Germinal center (tissue), 1 donor: ENCODE measurements at regions not wholly inside any gene's neighbourhood (a gene's known extent, or its start where the extent isn't known, plus 50 kb on each side); places are given as distances from the start of the nearest gene placed in this dataset.

Source experiments
- DNase-seq: peaks from one replicate; pipeline ENCODE4 v3.0.0; 2012; ENCODE audit warnings: mixed read lengths, low spot score

- DNase-seq: no peak
These were observed 464.9 kb downstream of the TAFA4 start for GRCh38 chr3:68467465-68467864.

GRCh38 chr3:68458581-68458980 is 473.8 kb downstream of the TAFA4 start:
- DNase-seq: no peak

- no peak for DNase-seq
These were observed 483.6 kb downstream of the TAFA4 start for GRCh38 chr3:68448510-68449383.

GRCh38 chr3:68447885-68448284 is 484.5 kb downstream of the TAFA4 start:
- no peak for DNase-seq

- no peak for DNase-seq
These were observed 491.3 kb downstream of the TAFA4 start for GRCh38 chr3:68441054-68441453.

- DNase-seq: no peak
These were observed 495.5 kb downstream of the TAFA4 start for GRCh38 chr3:68436619-68437401.

DNA sequence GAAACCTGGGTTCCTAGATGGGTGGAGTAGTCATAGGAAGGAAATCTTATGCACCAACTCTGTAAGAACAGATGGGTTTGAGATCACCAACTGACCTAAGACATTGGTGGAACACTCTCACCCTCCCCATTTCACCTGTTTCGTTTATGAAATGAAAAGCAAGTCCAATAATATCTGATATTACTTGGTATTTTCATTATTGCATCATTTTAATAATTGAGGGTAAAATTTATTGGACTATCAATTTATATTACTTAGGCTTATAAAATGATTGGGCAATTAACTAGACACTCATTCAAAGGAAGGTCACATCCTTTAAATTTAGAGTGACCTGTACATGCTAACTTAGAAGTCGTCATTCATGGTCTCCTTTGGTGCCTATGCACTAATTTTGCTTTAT is 503.9 kb downstream of the TAFA4 start:
- DNase-seq: no peak

DNA sequence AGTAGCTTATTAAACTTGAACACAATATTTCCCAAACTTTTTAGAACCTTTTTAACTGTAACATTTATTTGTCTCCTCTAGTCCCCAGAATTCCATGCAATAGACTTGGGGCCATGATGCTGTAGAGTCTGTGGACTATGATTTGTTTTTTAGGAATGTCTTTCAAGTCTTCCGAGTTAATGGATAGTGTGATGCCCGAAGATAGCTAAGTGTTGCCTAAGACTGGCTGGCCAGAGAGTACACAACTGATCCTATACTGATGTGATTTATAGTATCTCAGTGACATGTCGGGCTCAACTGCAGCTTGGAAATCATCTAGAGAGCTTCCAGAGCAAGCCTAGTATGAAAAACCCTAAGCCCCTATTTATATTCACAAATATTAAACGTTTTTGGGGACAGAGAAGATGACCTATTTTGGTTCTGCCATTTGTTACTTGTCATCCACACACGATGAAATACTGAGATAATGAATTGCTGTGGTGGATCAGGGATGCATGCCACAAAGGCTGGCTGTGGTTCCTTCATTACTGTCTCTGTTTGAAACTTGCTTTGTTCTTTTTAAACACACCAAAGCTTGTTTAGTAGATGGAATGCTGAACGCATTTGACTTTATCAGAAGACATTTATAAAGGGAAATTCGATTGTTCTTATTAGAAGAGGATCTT is 507.4 kb downstream of the TAFA4 start:
- DNase-seq: no peak

GRCh38 chr3:68408626-68409025 is 523.7 kb downstream of the TAFA4 start:
- no peak for DNase-seq

GRCh38 chr3:68403741-68404140 is 528.6 kb downstream of the TAFA4 start:
- no peak for DNase-seq

DNA sequence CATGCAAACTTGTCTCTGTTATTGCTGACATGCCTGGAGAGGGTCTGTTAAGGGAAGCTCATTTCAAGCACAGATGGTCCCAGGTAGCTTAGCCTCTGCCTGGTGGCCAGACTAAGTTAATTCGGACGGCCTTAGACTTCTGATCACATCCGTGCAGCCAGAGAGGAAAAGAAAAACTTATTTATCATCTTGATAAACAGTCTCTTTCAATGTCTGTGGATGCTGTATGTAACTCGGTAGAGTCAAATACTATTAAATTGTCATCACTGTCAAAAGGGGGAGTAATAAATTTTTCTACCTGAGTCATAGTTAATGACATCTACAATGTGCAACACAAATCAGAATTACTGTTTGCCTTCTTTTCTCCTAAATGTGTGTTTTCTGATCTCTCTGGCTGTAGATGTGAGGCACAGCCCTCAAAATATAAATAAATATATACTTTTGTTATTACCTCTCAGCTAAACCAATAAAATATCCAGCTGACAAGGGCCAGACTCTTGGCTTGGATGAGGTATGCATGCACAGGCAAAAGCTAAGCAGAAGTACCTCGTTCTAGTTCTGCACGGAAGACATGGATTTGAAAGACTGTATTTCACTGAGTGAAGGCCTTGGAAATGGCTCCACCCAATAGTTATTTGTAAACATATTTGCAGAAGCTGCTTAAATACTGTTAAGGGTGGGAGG is 530.0 kb downstream of the TAFA4 start:
- DNase-seq: no peak

DNA sequence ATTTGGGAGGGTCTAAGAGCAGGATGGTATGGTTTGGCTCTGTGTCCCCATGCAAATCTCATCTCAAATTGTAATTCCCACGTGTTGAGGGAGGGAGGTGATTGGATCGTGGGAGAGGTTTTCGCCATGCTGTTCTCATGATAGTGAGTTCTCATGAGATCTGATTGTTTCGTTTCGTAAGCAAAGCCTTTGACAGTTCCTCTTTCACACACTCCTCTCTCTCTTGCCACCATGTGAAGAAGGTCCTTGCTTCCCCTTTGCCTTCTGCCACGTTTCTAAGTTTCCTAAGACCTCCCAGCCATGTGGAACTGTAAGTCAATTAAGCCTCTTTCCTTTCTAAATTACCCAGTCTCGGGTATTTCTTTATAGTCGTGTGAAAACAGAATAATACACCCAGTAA is 553.7 kb downstream of the TAFA4 start:
- no peak for DNase-seq

GRCh38 chr3:68373727-68374126 is 558.6 kb downstream of the TAFA4 start:
- no peak for DNase-seq

DNA sequence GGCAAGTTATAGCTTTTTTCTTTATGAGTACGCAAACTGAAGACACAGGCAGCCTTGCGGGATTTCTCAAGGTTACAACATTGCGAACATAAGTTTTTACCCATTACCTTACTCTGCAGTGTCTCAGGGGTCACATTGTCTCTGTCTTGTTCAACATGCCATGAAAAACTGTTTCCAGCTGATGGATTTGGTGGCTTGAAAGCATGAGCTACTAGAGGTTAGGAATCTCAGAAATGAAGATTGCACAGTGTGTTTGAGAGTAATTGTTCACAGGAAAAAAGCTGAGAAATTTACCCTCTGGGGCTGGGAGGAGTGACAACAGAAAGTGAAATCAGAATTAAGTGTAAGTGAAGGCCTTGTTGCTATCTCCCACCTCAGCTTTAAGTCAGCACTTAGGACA is 568.6 kb downstream of the TAFA4 start:
- no peak for DNase-seq

- no peak for DNase-seq
These were observed 571.9 kb downstream of the TAFA4 start for GRCh38 chr3:68360492-68360891.

DNA sequence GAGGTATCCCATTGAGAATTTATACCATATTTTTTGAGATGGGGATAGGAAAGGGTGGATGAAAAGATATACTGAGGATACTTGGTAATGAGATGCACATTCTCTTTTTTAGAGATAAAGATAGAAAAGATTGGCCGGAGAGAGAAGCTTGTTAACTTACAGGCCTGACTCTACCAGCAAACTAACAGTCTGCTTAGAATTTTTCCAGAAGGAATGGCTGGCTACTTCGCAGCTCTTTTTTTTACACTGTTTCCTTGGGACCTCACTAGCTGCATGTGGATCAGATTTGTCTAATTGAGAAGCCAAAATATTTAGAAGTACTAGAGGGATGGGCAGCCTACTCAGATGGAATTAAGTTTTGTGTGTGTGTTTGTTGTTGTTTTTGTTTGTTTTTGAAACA is 586.6 kb downstream of the TAFA4 start:
- no peak for DNase-seq

- no peak for DNase-seq
These were observed 589.9 kb downstream of the TAFA4 start for GRCh38 chr3:68342426-68342825.

GRCh38 chr3:68336042-68336441 is 596.3 kb downstream of the TAFA4 start:
- no peak for DNase-seq

- no peak for DNase-seq
These were observed 597.9 kb downstream of the TAFA4 start for GRCh38 chr3:68334367-68334986.

- DNase-seq: no peak
These were observed 604.3 kb downstream of the TAFA4 start for GRCh38 chr3:68328049-68328448.

DNA sequence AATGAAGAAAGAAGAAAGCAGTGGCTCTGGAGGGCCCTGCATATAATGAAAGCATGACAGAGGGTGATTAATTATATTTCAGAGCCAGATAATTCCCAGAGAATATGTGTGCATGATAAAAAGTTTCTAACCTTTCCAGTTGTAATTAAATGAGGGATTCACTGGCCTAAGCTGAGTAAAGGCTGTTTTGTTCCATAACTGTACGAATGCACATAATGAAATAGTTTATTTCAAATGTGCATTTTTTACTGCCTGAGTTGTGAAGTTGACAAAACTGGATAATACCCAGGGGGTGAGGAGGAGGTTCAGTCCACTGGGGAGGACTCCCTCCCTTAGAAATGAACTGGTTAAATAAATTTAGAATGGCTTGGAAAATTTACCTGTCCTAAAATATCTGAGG is 616.4 kb downstream of the TAFA4 start:
- DNase-seq: no peak

- DNase-seq: no peak
These were observed 616.8 kb downstream of the TAFA4 start for GRCh38 chr3:68315546-68315945.
